Progenitor cell of endocrine pancreas (in vitro differentiated cells): ENCODE measurements at regions not wholly inside any gene's neighbourhood (a gene's known extent, or its start where the extent isn't known, plus 50 kb on each side); places are given as distances from the start of the nearest gene placed in this dataset.
"Not testable (repeated sequence)": the region's sequence is repeated elsewhere in the genome, so short reads cannot be mapped to it uniquely, and the experiment has no call there.

Experiments used
- DNase-seq: peaks from one replicate; pipeline ENCODE4 v3.0.0; 2021; ENCODE audit warnings: low spot score; ENCODE audit not compliant: unreplicated experiment
- H3K27ac Mint-ChIP-seq: 2 replicates; pipeline ENCODE4 v1.8.0; 2021; ENCODE audit warnings: mild to moderate bottlenecking, moderate library complexity, mixed read lengths
- H3K27me3 Mint-ChIP-seq: 2 replicates; pipeline ENCODE4 v1.8.0; 2021; ENCODE audit warnings: mixed read lengths
- H3K36me3 Mint-ChIP-seq: 2 replicates; pipeline ENCODE4 v1.8.0; 2022; ENCODE audit warnings: mixed read lengths; ENCODE audit not compliant: insufficient read depth
- H3K4me1 Mint-ChIP-seq: 2 replicates; pipeline ENCODE4 v1.8.0; 2021; ENCODE audit warnings: low read depth, mixed read lengths
- H3K4me3 Mint-ChIP-seq: 2 replicates; pipeline ENCODE4 v1.8.0; 2021; ENCODE audit warnings: low read depth, mild to moderate bottlenecking, moderate library complexity, mixed read lengths
- H3K9me3 Mint-ChIP-seq: 2 replicates; pipeline ENCODE4 v1.8.0; 2021; ENCODE audit warnings: low read depth, mixed read lengths
- TF ChIP-seq, protein P1 (sequence below): fragments of 200-600 bp; sonication (generic); IDR thresholded peaks from one replicate; pipeline ENCODE4 v1.5.0; 2021; ENCODE audit warnings: antibody characterized with exemption, mild to moderate bottlenecking; ENCODE audit not compliant: unreplicated experiment

DNA sequence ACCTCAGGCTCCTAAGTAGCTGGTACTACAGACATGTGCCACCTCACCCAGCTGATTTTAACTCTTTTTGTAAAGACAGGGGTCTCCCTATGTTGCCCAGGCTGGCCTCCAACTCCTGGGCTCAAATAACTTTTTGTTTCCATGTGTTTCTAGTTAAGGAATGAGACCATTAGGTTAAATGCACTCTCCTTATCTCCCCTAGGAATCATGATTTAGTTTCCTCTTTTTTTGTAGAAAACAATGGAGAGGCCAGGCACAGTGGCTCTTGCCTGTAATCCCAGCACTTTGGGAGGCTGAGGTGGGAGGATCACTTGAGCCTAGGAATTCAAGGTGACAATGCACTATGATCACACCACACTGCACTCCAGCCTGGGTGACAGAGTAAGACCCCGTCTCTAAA lies 198.8 kb upstream of the C2CD4B start:
- H3K27me3 Mint-ChIP-seq: peaks cover 3% of the 10 kb centered on the region
- H3K36me3 Mint-ChIP-seq: no peaks in the 10 kb centered on the region
- no peak overlapping the region for H3K27ac Mint-ChIP-seq
- TF ChIP-seq, protein P1, sequence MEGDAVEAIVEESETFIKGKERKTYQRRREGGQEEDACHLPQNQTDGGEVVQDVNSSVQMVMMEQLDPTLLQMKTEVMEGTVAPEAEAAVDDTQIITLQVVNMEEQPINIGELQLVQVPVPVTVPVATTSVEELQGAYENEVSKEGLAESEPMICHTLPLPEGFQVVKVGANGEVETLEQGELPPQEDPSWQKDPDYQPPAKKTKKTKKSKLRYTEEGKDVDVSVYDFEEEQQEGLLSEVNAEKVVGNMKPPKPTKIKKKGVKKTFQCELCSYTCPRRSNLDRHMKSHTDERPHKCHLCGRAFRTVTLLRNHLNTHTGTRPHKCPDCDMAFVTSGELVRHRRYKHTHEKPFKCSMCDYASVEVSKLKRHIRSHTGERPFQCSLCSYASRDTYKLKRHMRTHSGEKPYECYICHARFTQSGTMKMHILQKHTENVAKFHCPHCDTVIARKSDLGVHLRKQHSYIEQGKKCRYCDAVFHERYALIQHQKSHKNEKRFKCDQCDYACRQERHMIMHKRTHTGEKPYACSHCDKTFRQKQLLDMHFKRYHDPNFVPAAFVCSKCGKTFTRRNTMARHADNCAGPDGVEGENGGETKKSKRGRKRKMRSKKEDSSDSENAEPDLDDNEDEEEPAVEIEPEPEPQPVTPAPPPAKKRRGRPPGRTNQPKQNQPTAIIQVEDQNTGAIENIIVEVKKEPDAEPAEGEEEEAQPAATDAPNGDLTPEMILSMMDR: no peak
- no peaks in the 10 kb centered on the region for H3K4me1 Mint-ChIP-seq
- DNase-seq: no peak
- H3K9me3 Mint-ChIP-seq: no peaks in the 10 kb centered on the region
- H3K4me3 Mint-ChIP-seq: no peak overlapping the region

DNA sequence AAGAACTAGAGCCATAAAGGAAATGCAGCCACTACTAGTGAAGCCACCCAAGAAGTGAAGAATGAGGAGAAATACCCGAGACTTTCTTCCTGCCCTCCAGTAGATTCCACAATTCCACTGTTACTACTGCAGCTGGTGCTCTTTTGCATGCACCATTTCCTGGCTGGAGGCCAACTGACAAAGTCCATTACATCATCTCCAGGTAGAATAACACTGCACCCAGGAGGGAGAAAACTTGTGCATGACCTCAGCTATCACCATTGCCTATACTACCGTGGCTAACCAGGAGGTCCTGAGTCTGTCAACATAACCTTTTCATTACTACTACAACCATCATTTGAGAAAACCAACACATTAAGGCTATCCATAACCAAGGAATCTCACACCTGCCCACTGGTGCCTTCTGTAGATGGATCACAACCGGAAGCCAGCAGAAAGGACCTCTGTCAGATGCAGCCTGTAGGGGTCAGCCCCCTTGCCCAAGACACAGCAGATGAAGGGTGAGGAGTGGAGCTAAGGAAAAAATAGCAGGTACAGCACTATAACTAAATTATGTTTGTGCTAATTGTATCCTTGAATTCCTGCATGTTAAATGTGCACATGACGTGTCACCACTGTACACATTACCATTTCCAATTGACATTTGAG lies 200.8 kb upstream of the C2CD4B start:
- Mint-ChIP-seq H3K9me3 (no peaks in the 10 kb centered on the region), H3K27me3 (no peaks in the 10 kb centered on the region)

DNA sequence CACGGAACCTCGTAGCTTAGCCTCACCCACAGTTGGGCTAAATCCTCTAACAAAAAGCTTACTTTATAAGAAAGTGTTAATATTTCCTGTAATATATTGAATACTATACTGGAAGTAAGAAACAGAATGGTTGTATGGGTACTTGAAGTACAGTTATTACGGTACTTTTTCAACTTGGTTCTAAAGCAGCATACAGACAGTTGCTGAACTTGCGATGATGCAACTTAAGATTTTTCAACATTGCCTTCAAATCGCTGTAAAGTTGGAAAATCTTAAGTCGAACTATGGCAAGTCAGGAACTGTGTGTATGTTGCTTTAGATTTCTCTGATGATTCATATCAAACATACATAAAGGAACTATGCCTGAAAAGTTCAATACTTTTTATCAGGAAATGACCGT lies 204.4 kb upstream of the C2CD4B start:
- Mint-ChIP-seq H3K27ac (no peak overlapping the region), H3K36me3 (no peaks in the 10 kb centered on the region), H3K9me3 (no peaks in the 10 kb centered on the region), H3K4me1 (no peaks in the 10 kb centered on the region), H3K4me3 (no peak overlapping the region), H3K27me3 (no peaks in the 10 kb centered on the region)
- TF ChIP-seq, protein P1: no peak
- DNase-seq: no peak

More for the DNA sequence above, 200.8 kb upstream of the C2CD4B start:
- H3K4me3 Mint-ChIP-seq: no peak overlapping the region
- H3K4me1 Mint-ChIP-seq: no peaks in the 10 kb centered on the region
- TF ChIP-seq, protein P1: no peak
- H3K27ac Mint-ChIP-seq: no peak overlapping the region
- H3K36me3 Mint-ChIP-seq: no peaks in the 10 kb centered on the region
- DNase-seq: no peak

DNA sequence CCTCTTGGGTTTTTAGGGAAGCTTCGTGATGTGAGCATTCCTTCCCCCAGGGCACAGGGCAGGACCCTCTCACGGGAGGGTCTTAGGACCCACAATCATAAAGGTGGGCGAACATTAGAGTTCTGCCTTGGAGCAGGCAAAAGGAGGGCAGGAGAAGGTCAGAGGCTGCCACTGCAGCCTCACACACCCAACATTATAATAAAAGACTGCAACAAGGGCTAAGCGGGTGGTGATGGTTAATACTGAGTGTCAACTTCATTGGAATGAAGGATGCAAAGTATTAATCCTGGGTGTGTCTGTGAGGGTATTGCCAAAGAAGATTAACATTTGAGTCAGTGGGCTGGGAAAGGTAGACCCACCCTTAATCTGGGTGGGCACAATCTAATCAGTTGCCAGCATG lies 206.6 kb upstream of the C2CD4B start:
- DNase-seq, H3K9me3 Mint-ChIP-seq, H3K4me3 Mint-ChIP-seq, H3K27ac Mint-ChIP-seq, H3K4me1 Mint-ChIP-seq, H3K27me3 Mint-ChIP-seq, H3K36me3 Mint-ChIP-seq: not testable (repeated sequence)

GRCh38 chr15:62377736-62378480 lies 212.8 kb upstream of the C2CD4B start:
- no peak for DNase-seq
- Mint-ChIP-seq H3K36me3 (no peaks in the 10 kb centered on the region), H3K27ac (no peak overlapping the region), H3K4me3 (no peak overlapping the region), H3K9me3 (no peaks in the 10 kb centered on the region), H3K4me1 (no peaks in the 10 kb centered on the region), H3K27me3 (peaks cover 11% of the 10 kb centered on the region)
- TF ChIP-seq, protein P1: no peak
